Muscle of leg (tissue), 3 donors: ENCODE measurements at regions not wholly inside any gene's neighbourhood (a gene's known extent, or its start where the extent isn't known, plus 50 kb on each side); places are given as distances from the start of the nearest gene placed in this dataset.
"Not testable (repeated sequence)": the region's sequence is repeated elsewhere in the genome, so short reads cannot be mapped to it uniquely, and the experiment has no call there.

Experiments
- DNase-seq: peaks from one replicate; pipeline ENCODE4 v3.0.0; 2013
- H3K27ac ChIP-seq: one replicate; pipeline ENCODE4 v1.5.1; 2013; ENCODE audit warnings: mild to moderate bottlenecking, low read length, control low read depth
- H3K27me3 ChIP-seq: one replicate; pipeline ENCODE4 v1.6.1; 2013; ENCODE audit warnings: low read length; ENCODE audit not compliant: control insufficient read depth, insufficient read depth
- H3K36me3 ChIP-seq: one replicate; pipeline ENCODE4 v1.6.1; 2013; ENCODE audit warnings: low read length; ENCODE audit not compliant: control insufficient read depth, insufficient read depth
- H3K4me1 ChIP-seq: one replicate; pipeline ENCODE4 v1.6.1; 2013; ENCODE audit warnings: low read length; ENCODE audit not compliant: control insufficient read depth, insufficient read depth
- H3K4me3 ChIP-seq: one replicate; pipeline ENCODE4 v1.5.1; 2013; ENCODE audit warnings: low read length, control low read depth
- H3K9me3 ChIP-seq: replicated peaks from 2 replicates; pipeline ENCODE4 v1.6.1; 2013; ENCODE audit warnings: low read depth, low read length; ENCODE audit not compliant: control insufficient read depth
- whole genome bisulfite sequencing: methylation state at CpG from one replicate; pipeline ENCODE4 v1.1.5; 2013; ENCODE audit warnings: missing lambda C conversion rate; ENCODE audit not compliant: insufficient coverage; 5-methylcytosine and 5-hydroxymethylcytosine counted together

DNA sequence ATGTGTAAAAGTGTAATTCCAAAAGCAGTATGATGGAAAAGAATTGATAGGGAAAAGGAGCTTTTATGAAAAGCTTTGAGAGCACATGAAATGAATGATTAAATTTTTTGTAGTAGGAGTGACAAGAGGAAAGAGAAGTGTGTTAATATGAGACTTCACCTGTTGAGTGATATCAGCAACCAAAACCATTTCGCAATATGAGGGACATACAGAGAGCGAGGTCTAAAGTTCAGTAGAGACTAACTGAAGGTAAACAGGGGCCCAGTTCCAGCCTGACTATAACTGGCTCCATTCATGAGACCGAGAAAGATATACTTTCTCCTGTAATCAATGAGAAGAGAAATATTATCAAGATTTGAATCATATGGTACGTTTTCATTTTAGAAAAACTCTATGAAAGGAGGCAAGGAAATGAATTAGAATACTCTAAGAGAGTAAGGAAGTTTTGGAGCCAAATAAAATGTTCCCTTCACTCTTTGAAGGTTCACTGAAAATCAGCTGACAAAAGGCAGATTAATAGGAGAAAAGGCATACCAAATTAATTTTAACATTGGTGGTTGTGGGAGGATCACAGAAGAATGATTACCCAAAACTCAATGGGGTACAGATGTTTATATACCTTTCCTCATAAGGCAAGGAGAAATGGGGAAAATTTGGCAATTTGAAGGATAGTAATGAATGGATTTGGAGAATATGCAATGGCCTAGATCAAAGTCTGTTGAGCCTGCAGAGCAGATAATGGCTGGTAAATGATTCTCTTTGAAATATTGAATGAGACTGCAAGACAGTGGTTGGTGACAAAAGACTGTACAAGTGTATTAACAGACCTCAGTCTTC, 932.2 kb downstream of the TDRD15 start:
- no peak overlapping the region for H3K27ac ChIP-seq
- H3K27me3 ChIP-seq: no peaks in the 10 kb centered on the region
- no peaks in the 10 kb centered on the region for H3K9me3 ChIP-seq
- H3K4me3 ChIP-seq: no peak overlapping the region
- no peaks in the 10 kb centered on the region for H3K36me3 ChIP-seq
- H3K4me1 ChIP-seq: no peaks in the 10 kb centered on the region
- WGBS: 100% methylated on average over 2 of the region's 4 CpGs
- no peak for DNase-seq

- Histone ChIP-seq H3K4me3 (no peak overlapping the region), H3K27me3 (no peaks in the 10 kb centered on the region), H3K36me3 (no peaks in the 10 kb centered on the region), H3K27ac (no peak overlapping the region), H3K9me3 (no peaks in the 10 kb centered on the region), H3K4me1 (no peaks in the 10 kb centered on the region)
- WGBS: 98% methylated on average over 4 of the region's 5 CpGs
- DNase-seq: no peak
Measured at GRCh38 chr2:22056621-22057132, 932.9 kb downstream of the TDRD15 start.

GRCh38 chr2:22062679-22063078, 938.9 kb downstream of the TDRD15 start:
- H3K36me3 ChIP-seq: no peaks in the 10 kb centered on the region
- no peak for DNase-seq
- no peaks in the 10 kb centered on the region for H3K4me1 ChIP-seq
- no peaks in the 10 kb centered on the region for H3K9me3 ChIP-seq
- H3K27ac ChIP-seq: no peak overlapping the region
- WGBS: no CpG with 5 or more reads among the region's 4 CpGs
- H3K27me3 ChIP-seq: no peaks in the 10 kb centered on the region
- H3K4me3 ChIP-seq: no peak overlapping the region

GRCh38 chr2:22076454-22076853, 952.7 kb downstream of the TDRD15 start:
- Histone ChIP-seq H3K27ac (no peak overlapping the region), H3K9me3 (no peaks in the 10 kb centered on the region), H3K4me3 (no peak overlapping the region), H3K4me1 (no peaks in the 10 kb centered on the region), H3K27me3 (no peaks in the 10 kb centered on the region), H3K36me3 (no peaks in the 10 kb centered on the region)
- no CpG with 5 or more reads among the region's 1 CpG for WGBS
- peak; percentile 1 for DNase-seq

DNA sequence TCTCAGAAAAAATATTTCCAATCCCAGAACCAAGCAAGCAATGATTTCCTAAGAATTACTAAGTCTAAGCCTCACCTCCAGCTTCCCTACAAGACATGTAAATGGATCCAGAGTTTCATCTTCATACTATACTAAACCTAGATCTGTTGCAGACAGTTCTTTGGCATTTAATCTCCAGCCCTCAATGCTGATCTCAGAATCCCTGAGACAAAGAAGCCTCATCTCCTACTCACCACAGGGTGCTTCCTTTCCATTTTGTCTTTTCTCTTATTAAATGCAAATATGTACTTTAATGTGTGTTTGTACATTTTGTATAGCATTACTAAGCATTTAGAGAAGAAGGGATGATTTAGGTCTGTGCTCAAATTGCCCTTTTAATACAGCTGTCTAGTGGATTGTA, 954.9 kb downstream of the TDRD15 start:
- no peak for DNase-seq

DNA sequence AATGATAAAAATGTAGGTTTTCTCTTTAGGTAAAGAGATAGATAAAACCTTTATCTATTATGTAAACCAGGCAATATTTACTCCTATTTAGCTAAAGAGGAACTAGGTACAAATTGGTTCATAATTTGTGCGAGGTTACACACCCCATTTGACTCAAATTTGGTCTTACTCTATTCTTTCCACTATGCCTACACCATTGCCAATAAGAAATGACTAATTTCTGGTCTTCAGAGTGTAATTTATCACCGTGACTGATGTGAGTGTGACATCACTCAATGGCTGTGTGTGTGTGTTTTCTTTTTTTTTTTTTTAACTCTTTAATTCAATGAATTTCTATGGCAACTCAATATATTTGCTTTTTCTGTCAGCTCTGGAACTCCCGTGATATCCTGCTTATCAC, 955.8 kb downstream of the TDRD15 start:
- Histone ChIP-seq H3K9me3 (no peaks in the 10 kb centered on the region), H3K27me3 (no peaks in the 10 kb centered on the region), H3K4me1 (no peaks in the 10 kb centered on the region), H3K27ac (no peak overlapping the region), H3K36me3 (no peaks in the 10 kb centered on the region), H3K4me3 (no peak overlapping the region)
- DNase-seq: no peak
- WGBS: no CpG with 5 or more reads among the region's 3 CpGs

More for the DNA sequence above, 954.9 kb downstream of the TDRD15 start:
- H3K27me3 ChIP-seq: no peaks in the 10 kb centered on the region
- H3K4me3 ChIP-seq: no peak overlapping the region
- H3K9me3 ChIP-seq: no peaks in the 10 kb centered on the region
- no peak overlapping the region for H3K27ac ChIP-seq
- no peaks in the 10 kb centered on the region for H3K4me1 ChIP-seq
- no peaks in the 10 kb centered on the region for H3K36me3 ChIP-seq

GRCh38 chr2:22086726-22087125, 963.0 kb downstream of the TDRD15 start:
- H3K4me3 ChIP-seq: no peak overlapping the region
- no peaks in the 10 kb centered on the region for H3K27me3 ChIP-seq
- no CpG with 5 or more reads among the region's 2 CpGs for WGBS
- H3K27ac ChIP-seq: no peak overlapping the region
- H3K4me1 ChIP-seq: no peaks in the 10 kb centered on the region
- DNase-seq: peak; percentile 9
- no peaks in the 10 kb centered on the region for H3K9me3 ChIP-seq
- no peaks in the 10 kb centered on the region for H3K36me3 ChIP-seq

DNA sequence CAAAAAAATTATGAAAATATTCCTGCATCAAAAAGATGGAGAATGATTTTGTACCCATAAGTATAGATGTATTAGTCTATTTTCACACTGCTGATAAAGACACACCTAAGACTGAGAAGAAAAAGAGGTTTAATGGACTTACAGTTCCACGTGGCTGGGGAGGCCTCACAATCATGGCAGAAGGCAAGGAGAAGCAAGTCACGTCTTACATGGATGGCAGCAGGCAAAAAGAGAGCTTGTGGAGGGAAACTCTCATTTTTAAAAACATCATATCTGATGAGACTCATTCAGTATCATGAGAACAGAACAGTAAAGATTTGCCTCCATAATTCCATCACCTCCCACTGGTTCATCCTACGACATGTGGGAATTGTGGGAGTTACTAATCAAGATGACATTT, 979.8 kb downstream of the TDRD15 start:
- not testable (repeated sequence) for H3K36me3 ChIP-seq, H3K27me3 ChIP-seq, DNase-seq, H3K4me3 ChIP-seq, H3K9me3 ChIP-seq, H3K4me1 ChIP-seq, H3K27ac ChIP-seq
- WGBS: no CpG with 5 or more reads among the region's 3 CpGs

DNA sequence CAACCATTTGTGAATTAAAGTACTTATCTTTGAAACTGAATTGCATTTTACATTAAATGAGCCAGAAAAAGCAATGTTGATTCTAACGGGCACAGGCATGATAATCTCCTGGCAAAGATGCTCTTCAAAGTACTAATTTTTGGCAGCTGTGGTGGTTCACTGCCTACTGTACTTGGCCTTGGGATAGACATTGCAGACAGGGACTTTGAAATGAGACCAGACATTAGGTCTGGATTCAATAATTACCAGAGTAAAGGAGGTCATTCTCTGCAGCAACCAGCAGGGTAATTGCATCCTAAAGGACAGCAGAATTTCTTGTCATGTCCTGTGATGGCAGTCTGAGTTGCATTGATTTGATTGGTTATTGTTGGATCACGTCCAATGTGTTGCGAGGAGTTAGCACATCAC, 986.5 kb downstream of the TDRD15 start:
- no peaks in the 10 kb centered on the region for H3K36me3 ChIP-seq
- H3K4me1 ChIP-seq: no peaks in the 10 kb centered on the region
- peak; percentile 1 for DNase-seq
- H3K27me3 ChIP-seq: no peaks in the 10 kb centered on the region
- no CpG with 5 or more reads among the region's 3 CpGs for WGBS
- no peak overlapping the region for H3K27ac ChIP-seq
- no peak overlapping the region for H3K4me3 ChIP-seq
- H3K9me3 ChIP-seq: no peaks in the 10 kb centered on the region

DNA sequence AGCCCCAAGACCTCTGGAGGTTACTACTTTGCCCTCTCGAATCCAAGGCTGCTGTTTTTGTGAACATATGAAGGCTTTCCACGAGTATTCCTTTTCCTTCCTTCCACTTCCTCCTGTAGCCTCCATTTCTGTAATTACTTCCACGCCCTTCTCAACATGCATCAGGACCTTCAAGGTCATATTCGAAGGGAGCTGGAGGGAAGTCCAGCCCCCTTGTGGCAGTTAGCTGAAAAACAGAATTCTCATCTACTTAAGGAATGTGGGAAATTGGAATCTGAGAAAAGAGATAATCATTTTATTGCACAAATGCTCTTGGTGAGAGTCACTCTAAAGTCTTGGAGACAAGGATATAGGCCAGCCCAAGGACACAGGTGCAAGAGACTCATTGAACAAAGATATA, 1000.2 kb downstream of the TDRD15 start:
- no peak for DNase-seq
- H3K4me3 ChIP-seq: no peak overlapping the region
- H3K27me3 ChIP-seq: no peaks in the 10 kb centered on the region
- 83% methylated on average over 1 of the region's 4 CpGs for WGBS
- no peaks in the 10 kb centered on the region for H3K9me3 ChIP-seq
- no peaks in the 10 kb centered on the region for H3K36me3 ChIP-seq
- H3K4me1 ChIP-seq: no peaks in the 10 kb centered on the region
- H3K27ac ChIP-seq: no peak overlapping the region
